ENCODE measurements at regions not wholly inside any gene's neighbourhood (a gene's known extent, or its start where the extent isn't known, plus 50 kb on each side); places are given as distances from the start of the nearest gene placed in this dataset.
"Not testable (repeated sequence)": the region's sequence is repeated elsewhere in the genome, so short reads cannot be mapped to it uniquely, and the experiment has no call there.

GRCh38 chr7:113582471-113582870 lies 336.3 kb downstream of the PPP1R3A start:
- DNase-seq: no peak

GRCh38 chr7:113563257-113563656 lies 355.6 kb downstream of the PPP1R3A start:
- DNase-seq: not testable (repeated sequence)

GRCh38 chr7:113562801-113563200 lies 356.0 kb downstream of the PPP1R3A start:
- no peak for DNase-seq

- no peak for DNase-seq
These were observed 356.6 kb downstream of the PPP1R3A start for GRCh38 chr7:113562242-113562641.

- DNase-seq: no peak
These were observed 357.4 kb downstream of the PPP1R3A start for GRCh38 chr7:113561446-113561845.

GRCh38 chr7:113550966-113551365 lies 367.8 kb downstream of the PPP1R3A start:
- no peak for DNase-seq

- DNase-seq: no peak
These were observed 370.2 kb downstream of the PPP1R3A start for GRCh38 chr7:113548561-113548960.

GRCh38 chr7:113548137-113548536 lies 370.7 kb downstream of the PPP1R3A start:
- no peak for DNase-seq

GRCh38 chr7:113521468-113521867 lies 397.3 kb downstream of the PPP1R3A start:
- no peak for DNase-seq

GRCh38 chr7:113519472-113519871 lies 399.3 kb downstream of the PPP1R3A start:
- no peak for DNase-seq

GRCh38 chr7:113504691-113505090 lies 386.3 kb upstream of the SMIM30 start:
- DNase-seq: no peak

- no peak for DNase-seq
These were observed 385.8 kb upstream of the SMIM30 start for GRCh38 chr7:113504142-113504541.

GRCh38 chr7:113496586-113496985 lies 378.2 kb upstream of the SMIM30 start:
- DNase-seq: not testable (repeated sequence)

- not testable (repeated sequence) for DNase-seq
These were observed 376.6 kb upstream of the SMIM30 start for GRCh38 chr7:113494797-113495566.

- DNase-seq: no peak
These were observed 373.0 kb upstream of the SMIM30 start for GRCh38 chr7:113491305-113491704.

GRCh38 chr7:113487925-113488731 lies 369.8 kb upstream of the SMIM30 start:
- DNase-seq: no peak

- no peak for DNase-seq
These were observed 368.2 kb upstream of the SMIM30 start for GRCh38 chr7:113486548-113486947.

- DNase-seq: no peak
These were observed 365.3 kb upstream of the SMIM30 start for GRCh38 chr7:113483657-113484056.

- no peak for DNase-seq
These were observed 362.2 kb upstream of the SMIM30 start for GRCh38 chr7:113480537-113480936.

- DNase-seq: no peak
These were observed 345.9 kb upstream of the SMIM30 start for GRCh38 chr7:113464096-113464855.

- no peak for DNase-seq
These were observed 341.7 kb upstream of the SMIM30 start for GRCh38 chr7:113460067-113460466.

GRCh38 chr7:113456533-113456932 lies 338.2 kb upstream of the SMIM30 start:
- DNase-seq: no peak

- DNase-seq: no peak
These were observed 336.3 kb upstream of the SMIM30 start for GRCh38 chr7:113454597-113455169.

Data from femur (tissue), 1 donor.